K562 (cell line): ENCODE measurements at regions not wholly inside any gene's neighbourhood (a gene's known extent, or its start where the extent isn't known, plus 50 kb on each side); places are given as distances from the start of the nearest gene placed in this dataset.
A peak's percentile ranks its signal among the peaks of the same experiment; 100 is the strongest.

Source experiments
- ATAC-seq: fragments of 200-7000 bp; cut with Tn5 transposase; 3 replicates; pipeline ENCODE4 v1.9.1; 2020; ENCODE audit warnings: moderate library complexity
- BruUV-seq: library from RNA; stranded (reverse); fragments of 400-500 nt; replicated peaks from 2 replicates; lab custom pipeline; 2021; lab: Mats Ljungman, UMichigan
- CTCF ChIA-PET: fragments of 300-600 bp; formaldehyde crosslinking; extraction: SDS; loops from one replicate; lab custom pipeline; 2021; ENCODE audit warnings: low intra/inter-chr PET ratio; lab: Yijun Ruan, JAX
- POLR2A ChIA-PET: fragments of 300-600, 350-650 bp; sonication (Branson Sonifier 250); formaldehyde crosslinking; extraction: SDS; loops from one replicate; lab custom pipeline; 2021; ENCODE audit warnings: antibody characterized with exemption, inconsistent platforms; lab: Yijun Ruan, JAX
- DNase-seq, 4 experiments: peaks; one replicate each; pipeline versions ENCODE4 v3.0.0 to v3.0.0-alpha.2; 2011 to 2018; ENCODE audit warnings: low spot score in 3 of 4, mixed read lengths in 3 of 4; ENCODE audit errors: extremely low read depth in 1 of 4
- FAIRE-seq: peaks from 2 replicates; lab custom pipeline; 2011; peaks lifted over from hg19 to GRCh38; lab: Jason Lieb, UNC
- H2AFZ ChIP-seq: 2 replicates; pipeline ENCODE4 v1.6.0; 2011; ENCODE audit warnings: low read depth, low read length, control low read depth, inconsistent platforms
- H3K27ac ChIP-seq: fragments of 200-600 bp; 3 replicates; pipeline ENCODE4 v1.8.0; 2011; ENCODE audit warnings: low read depth, mild to moderate bottlenecking, control low read depth, inconsistent platforms, low read length, moderate library complexity, mixed read lengths; ENCODE audit errors: extremely low read depth
- H3K27me3 ChIP-seq, 2 experiments: fragments of 300-600 bp in 1 of 2; 2 replicates in 1 of 2; 3 replicates in 1 of 2; pipeline versions ENCODE4 v1.6.0 to v1.8.0; 2011; ENCODE audit warnings: inconsistent platforms in 2 of 2, low read length in 2 of 2, mild to moderate bottlenecking in 1 of 2, mixed read lengths in 1 of 2, moderate library complexity in 1 of 2; ENCODE audit not compliant: control insufficient read depth in 2 of 2, insufficient read depth in 2 of 2
- H3K36me3 ChIP-seq: fragments of 300-600 bp; 3 replicates; pipeline ENCODE4 v1.8.0; 2011; ENCODE audit warnings: mild to moderate bottlenecking, low read length, inconsistent platforms; ENCODE audit not compliant: control insufficient read depth, insufficient read depth
- H3K4me1 ChIP-seq, 2 experiments: fragments of 200-600 bp in 1 of 2; replicated peaks in 1 of 2; 2 replicates in 1 of 2; 3 replicates in 1 of 2; pipeline versions ENCODE4 v1.5.1 to v1.8.0; 2011; ENCODE audit warnings: inconsistent platforms in 2 of 2, low read length in 2 of 2, mild to moderate bottlenecking in 1 of 2, mixed read lengths in 1 of 2, moderate library complexity in 1 of 2; ENCODE audit not compliant: control insufficient read depth in 2 of 2, insufficient read depth in 2 of 2
- H3K4me2 ChIP-seq: 2 replicates; pipeline ENCODE4 v1.6.1; 2011; ENCODE audit warnings: low read length, control low read depth, inconsistent platforms, mixed read lengths; ENCODE audit not compliant: insufficient read depth
- H3K4me3 ChIP-seq: fragments of 200-600 bp; sonication (generic), shearing (Covaris generic); 2 replicates; pipeline ENCODE4 v1.5.1; 2016; ENCODE audit warnings: control low read depth, inconsistent platforms
- H3K79me2 ChIP-seq: fragments of 200-600 bp; 3 replicates; pipeline ENCODE4 v1.8.0; 2011; ENCODE audit warnings: low read length, inconsistent platforms; ENCODE audit not compliant: control insufficient read depth, insufficient read depth
- H3K9ac ChIP-seq, 2 experiments: 2 replicates each; pipeline versions ENCODE4 v1.6.0 to v1.6.1; 2011; ENCODE audit warnings: low read depth in 2 of 2, low read length in 2 of 2, control low read depth in 1 of 2, inconsistent platforms in 1 of 2, mild to moderate bottlenecking in 1 of 2, mixed read lengths in 1 of 2; ENCODE audit not compliant: insufficient read depth in 1 of 2
- H3K9me1 ChIP-seq: one replicate; pipeline ENCODE4 v1.6.0; 2011; ENCODE audit warnings: inconsistent platforms, mild to moderate bottlenecking, low read length, moderate library complexity; ENCODE audit not compliant: control insufficient read depth, insufficient read depth
- H3K9me3 ChIP-seq: replicated peaks from 2 replicates; pipeline ENCODE4 v1.5.1; 2011; ENCODE audit warnings: low read depth, low read length, inconsistent platforms; ENCODE audit not compliant: control insufficient read depth, insufficient read depth
- H4K20me1 ChIP-seq: replicated peaks from 2 replicates; pipeline ENCODE4 v1.6.1; 2011; ENCODE audit warnings: low read length, inconsistent platforms, mixed read lengths; ENCODE audit not compliant: control insufficient read depth, insufficient read depth
- MEIS2 ChIP-seq: fragments of 450-650 bp; IDR thresholded peaks from 2 replicates; pipeline ENCODE4 v1.6.1; 2014; ENCODE audit warnings: mild to moderate bottlenecking; ENCODE audit not compliant: partially characterized antibody
- PKNOX1 ChIP-seq: fragments of 450-650 bp; IDR thresholded peaks from 2 replicates; pipeline ENCODE4 v1.6.1; 2016
- TFAP4 ChIP-seq: sonication (generic); formaldehyde crosslinking; IDR thresholded peaks from 2 replicates; pipeline ENCODE4 v1.8.0; 2022; ENCODE audit warnings: missing genetic modification reagents, mild to moderate bottlenecking, moderate library complexity, borderline replicate concordance
- ZFP36 ChIP-seq: fragments of 150-350 bp; IDR thresholded peaks from 2 replicates; pipeline ENCODE4 v1.6.1; 2018; ENCODE audit warnings: low read length, low read depth; ENCODE audit not compliant: partially characterized antibody
- ZFX ChIP-seq: sonication (generic); formaldehyde crosslinking; IDR thresholded peaks from 2 replicates; pipeline ENCODE4 v1.8.0; 2022; ENCODE audit warnings: mild to moderate bottlenecking, missing genetic modification reagents, moderate library complexity
- WGBS: fragments of 100-300 bp; shearing (Covaris generic); methylation state at CpG from one replicate; pipeline ENCODE4 v1.1.6; 2016; ENCODE audit warnings: low coverage, mixed read lengths; ENCODE audit not compliant: insufficient coverage; ENCODE audit errors: missing lambda C conversion rate; 5-methylcytosine and 5-hydroxymethylcytosine counted together
- in situ Hi-C: fragments of 300-500 bp; cut with MboI; formaldehyde crosslinking; loops from 4 replicates; pipeline ENCODE4 v1.15.0; 2018; ENCODE audit warnings: inconsistent platforms, mixed read lengths
- intact Hi-C: fragments of 100-400 bp; cut with micrococcal nuclease; formaldehyde crosslinking; loops from 2 replicates; pipeline ENCODE4 v1.14.2; 2022

GRCh38 chr6:33875141-33875581 is 71.4 kb upstream of the MLN start:
- no peak overlapping the region for H3K4me3 ChIP-seq

More at GRCh38 chr6:33875141-33875581, 71.4 kb upstream of the MLN start:
- DNase-seq (peak in 2 of 4 experiments; percentile 30 to 40), ATAC-seq (no peak), FAIRE-seq (peak; percentile 54)
- no peaks in the 10 kb centered on the region for H3K36me3 ChIP-seq
- H3K9me3 ChIP-seq, result no peaks in the 10 kb centered on the region
- H3K9me1 ChIP-seq, result no peaks in the 10 kb centered on the region
- POLR2A ChIA-PET, result interaction anchor here (0.9 to 1.0 kb wide), 2 partner anchors 13 to 19 kb away, joined by 3 read pairs; no protein-coding TSS in a partner anchor
- peak overlapping the region in 1 of 2 experiments; percentile 47; a peak in 1 of 4 replicates for H3K9ac ChIP-seq
- no peak overlapping the region for H3K27ac ChIP-seq
- peaks cover 2 to 10% of the 10 kb centered on the region in 2 experiments; a peak in 3 of 5 replicates for H3K4me1 ChIP-seq
- no peaks in the 10 kb centered on the region; the same call in 1 of the 2 replicates for H4K20me1 ChIP-seq
- H2AFZ ChIP-seq, result no peak overlapping the region
- in situ Hi-C loops (no loop called here), intact Hi-C loops (no loop called here)
- H3K79me2 ChIP-seq, result no peaks in the 10 kb centered on the region
- WGBS, result 2% methylated on average over 6 of the region's 6 CpGs
- TF ChIP-seq MEIS2 (peak; percentile 77), TFAP4 (CRISPR knock-in tag) (peak; percentile 77; the same call in 1 of the 2 replicates), ZFP36 (peak; percentile 10), PKNOX1 (peak; percentile 52; the same call in 1 of the 2 replicates), ZFX (CRISPR knock-in tag) (no peak)
- TF ChIP-seq, all 486 proteins: peak for 4
- Histone ChIP-seq H3K4me2 (no peak overlapping the region), H3K27me3 (peaks cover 29 to 88% of the 10 kb centered on the region in 2 experiments)
- BruUV-seq, result no TSS peak
- CTCF ChIA-PET, result no interaction called here
